HS-27A (cell line): ENCODE measurements at regions not wholly inside any gene's neighbourhood (a gene's known extent, or its start where the extent isn't known, plus 50 kb on each side); places are given as distances from the start of the nearest gene placed in this dataset.

ENCODE experiments used
- DNase-seq: peaks from one replicate; pipeline ENCODE4 v3.0.0-alpha.2; 2012; ENCODE audit warnings: low read depth, missing footprints

- DNase-seq, result no peak
Observed at GRCh38 chr13:90738881-90739280, 608.6 kb upstream of the MIR17HG start.

- no peak for DNase-seq
Observed at GRCh38 chr13:90740099-90740498, 607.4 kb upstream of the MIR17HG start.

DNA sequence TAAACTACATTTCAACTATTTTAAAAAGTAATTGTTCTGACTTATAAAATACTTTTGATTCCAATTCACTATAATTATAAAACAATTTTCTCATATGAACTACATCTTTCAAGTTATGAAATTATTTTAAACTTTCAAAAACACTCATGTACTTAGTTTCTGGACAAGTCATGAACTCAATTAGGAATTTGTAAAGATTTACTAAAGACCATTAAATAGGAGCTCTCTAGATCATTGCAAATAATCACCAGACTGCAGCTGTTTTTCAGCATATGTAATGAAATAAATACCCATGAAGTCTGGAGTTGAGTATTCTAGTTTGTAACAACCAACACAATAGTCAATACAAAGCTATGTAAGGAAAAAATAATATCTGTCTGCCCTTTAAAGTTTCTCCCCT lies 605.1 kb upstream of the MIR17HG start:
- DNase-seq, result no peak

GRCh38 chr13:90746230-90746629 lies 601.3 kb upstream of the MIR17HG start:
- no peak for DNase-seq

GRCh38 chr13:90750021-90750420 lies 597.5 kb upstream of the MIR17HG start:
- DNase-seq, result no peak

DNA sequence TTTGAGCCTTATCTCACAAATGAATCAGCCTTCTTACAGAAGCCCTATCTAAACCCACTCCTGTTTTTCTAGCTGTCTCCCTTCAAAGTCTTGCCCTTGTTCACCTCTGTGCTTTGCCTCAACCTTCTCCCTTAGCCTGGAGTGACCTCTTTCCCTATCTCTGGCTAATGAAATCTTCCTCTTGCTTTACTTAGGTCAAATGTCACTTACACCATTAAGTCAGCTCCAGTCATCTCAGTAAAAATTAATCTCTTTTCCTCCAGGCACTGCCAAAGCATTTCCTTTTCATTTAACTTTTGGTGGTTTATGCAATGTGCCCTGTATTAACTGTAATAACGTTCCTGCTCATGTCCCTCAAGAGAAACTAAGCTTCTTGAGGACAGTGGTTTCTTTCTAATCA lies 596.5 kb upstream of the MIR17HG start:
- no peak for DNase-seq

GRCh38 chr13:90752070-90752469 lies 595.4 kb upstream of the MIR17HG start:
- no peak for DNase-seq

DNA sequence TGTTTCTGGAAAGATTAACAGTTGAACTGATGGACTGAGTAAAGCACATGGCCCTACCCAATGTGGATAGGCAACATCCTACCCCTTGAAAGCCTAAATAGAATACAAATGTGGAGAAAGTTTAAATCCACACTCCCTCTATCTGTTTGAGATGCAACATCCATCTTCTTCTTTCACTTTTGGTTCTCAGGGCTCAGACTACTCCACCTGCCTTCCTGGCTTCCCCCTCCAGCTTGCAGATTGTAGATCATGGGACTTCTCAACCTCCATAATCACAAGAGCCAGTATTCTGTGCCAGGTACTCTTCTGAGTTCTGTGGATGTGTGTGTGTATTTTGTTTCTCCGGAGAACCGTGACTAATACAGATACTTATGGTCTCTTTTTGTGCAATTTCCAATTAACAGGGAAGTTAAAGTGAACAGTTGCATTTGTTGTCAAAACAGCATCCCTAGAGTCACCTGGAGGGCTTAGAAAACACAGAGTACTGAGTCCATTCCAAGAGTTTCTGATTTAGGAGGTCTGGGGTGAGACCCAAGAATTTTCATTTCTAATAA lies 590.3 kb upstream of the MIR17HG start:
- DNase-seq, result no peak

- no peak for DNase-seq
Observed at GRCh38 chr13:90760639-90761038, 586.8 kb upstream of the MIR17HG start.

- no peak for DNase-seq
Observed at GRCh38 chr13:90763476-90764150, 583.9 kb upstream of the MIR17HG start.

DNA sequence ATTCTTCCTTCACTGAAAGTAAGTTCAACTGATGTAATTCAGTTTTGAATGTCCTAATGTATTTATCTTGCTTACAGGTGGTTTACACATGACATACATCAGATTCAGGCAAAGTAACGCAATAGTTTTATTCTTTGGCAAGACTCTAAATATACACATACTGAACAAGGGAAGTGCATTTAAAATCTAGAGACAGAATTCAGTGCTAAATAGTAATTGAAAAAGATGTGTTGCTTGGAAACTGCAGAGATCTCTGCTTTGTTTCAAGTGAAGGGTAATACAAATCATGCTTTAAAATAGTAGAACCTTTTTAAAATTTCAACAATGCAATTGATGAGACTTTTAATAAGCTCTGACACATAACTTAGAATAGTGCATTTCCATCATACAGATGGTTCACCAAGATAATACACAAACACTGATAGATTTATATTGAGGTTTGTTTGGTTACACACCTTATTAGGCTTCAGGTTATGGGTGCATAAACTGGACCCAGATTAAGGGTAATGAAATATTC lies 581.0 kb upstream of the MIR17HG start:
- DNase-seq, result no peak

DNA sequence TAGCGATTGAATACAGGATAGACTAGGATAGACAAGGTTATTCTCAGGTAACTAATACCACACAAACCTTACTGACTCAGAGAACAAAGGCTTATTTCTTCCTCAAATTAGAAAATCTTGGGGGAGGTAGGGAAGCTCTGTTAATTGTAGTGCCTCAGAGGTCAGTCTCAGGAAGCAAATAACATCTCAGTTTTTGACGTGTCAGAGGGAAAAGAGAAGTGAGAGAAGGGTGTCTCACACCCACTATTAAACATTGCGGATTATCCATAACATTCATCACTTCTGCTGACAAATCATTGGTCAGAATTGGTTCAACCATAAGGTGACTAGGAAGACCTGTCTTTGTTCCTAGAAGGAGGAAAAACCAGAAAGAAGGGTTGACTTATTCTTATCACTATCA lies 579.4 kb upstream of the MIR17HG start:
- DNase-seq, result no peak

GRCh38 chr13:90769387-90769786 lies 578.1 kb upstream of the MIR17HG start:
- no peak for DNase-seq

- no peak for DNase-seq
Observed at GRCh38 chr13:90770334-90770733, 577.2 kb upstream of the MIR17HG start.

- DNase-seq, result no peak
Observed at GRCh38 chr13:90773681-90774080, 573.8 kb upstream of the MIR17HG start.

GRCh38 chr13:90776051-90776748 lies 571.3 kb upstream of the MIR17HG start:
- DNase-seq, result no peak

GRCh38 chr13:90783273-90783672 lies 564.2 kb upstream of the MIR17HG start:
- DNase-seq, result no peak

DNA sequence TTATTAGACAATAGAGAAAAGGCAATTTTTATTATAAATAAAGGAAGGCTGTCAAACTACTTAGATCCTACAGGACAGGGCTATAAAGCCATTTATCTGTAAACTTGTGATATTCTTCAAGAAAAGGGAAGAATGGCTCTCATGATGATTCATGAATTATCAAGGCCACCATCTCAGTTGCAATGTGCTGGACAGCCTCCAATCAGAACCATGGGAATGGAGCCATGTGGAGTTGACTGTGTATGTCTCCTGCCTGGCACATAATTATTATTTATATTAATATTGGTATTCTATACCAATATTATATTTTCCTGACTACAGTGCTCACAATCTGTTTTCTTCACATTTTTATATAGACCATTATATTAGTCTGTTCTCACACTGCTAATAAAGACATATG lies 560.5 kb upstream of the MIR17HG start:
- no peak for DNase-seq

DNA sequence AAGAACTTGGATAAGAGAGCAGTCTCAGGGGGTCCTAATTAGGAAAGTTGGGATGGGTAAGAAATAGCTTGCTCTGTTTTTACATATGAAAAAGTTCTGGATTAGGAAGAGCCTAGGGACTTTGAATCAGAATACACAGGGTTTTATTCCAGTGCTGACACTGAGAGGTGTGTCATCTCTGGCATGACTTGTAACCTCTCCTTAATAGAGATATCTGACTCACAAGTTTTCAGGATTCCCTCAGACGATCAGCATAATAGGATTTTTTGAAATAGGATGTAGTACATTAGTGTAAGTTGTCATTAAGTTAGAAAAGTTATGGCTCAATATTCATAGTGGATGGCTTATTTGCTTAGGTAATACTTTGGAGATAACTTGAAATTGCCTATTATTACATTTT lies 555.2 kb upstream of the MIR17HG start:
- DNase-seq, result no peak

DNA sequence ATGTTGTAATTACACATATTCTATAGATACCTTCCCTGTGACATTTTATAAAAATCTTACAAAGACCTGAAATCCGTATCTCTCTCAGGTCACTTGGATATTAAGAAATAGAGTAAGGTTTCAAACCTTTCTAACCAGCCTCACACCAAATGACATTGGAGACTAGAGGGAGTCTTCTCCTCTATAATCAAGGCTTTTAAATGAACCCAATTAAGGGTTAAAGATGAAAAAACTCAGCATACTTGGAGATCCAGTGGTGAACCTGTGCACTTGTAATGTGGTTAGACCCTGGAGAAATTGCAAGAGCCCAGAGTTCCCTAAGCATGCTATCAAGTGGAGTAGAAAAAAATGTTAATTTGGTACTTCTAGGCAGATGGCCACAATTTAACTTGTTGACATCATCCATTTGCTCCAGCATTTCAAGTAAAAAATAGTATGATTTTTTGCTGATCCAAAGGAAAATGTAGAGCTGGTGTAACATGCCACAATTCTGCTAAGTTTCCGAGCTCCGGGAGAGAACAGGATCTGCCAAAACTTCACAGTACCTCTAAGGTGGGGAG lies 554.1 kb upstream of the MIR17HG start:
- no peak for DNase-seq

- DNase-seq, result no peak
Observed at GRCh38 chr13:90796474-90796873, 551.0 kb upstream of the MIR17HG start.

GRCh38 chr13:90797335-90797734 lies 550.2 kb upstream of the MIR17HG start:
- DNase-seq, result no peak

GRCh38 chr13:90798381-90798780 lies 549.1 kb upstream of the MIR17HG start:
- DNase-seq, result no peak
